HPDE6-E6E7 (cell line): ENCODE measurements at regions not wholly inside any gene's neighbourhood (a gene's known extent, or its start where the extent isn't known, plus 50 kb on each side); places are given as distances from the start of the nearest gene placed in this dataset.
A peak's percentile ranks its signal among the peaks of the same experiment; 100 is the strongest.

ENCODE experiments used
- DNase-seq: peaks from one replicate; pipeline ENCODE4 v3.0.0; 2011; ENCODE audit warnings: missing footprints; ENCODE audit errors: extremely low spot score

DNA sequence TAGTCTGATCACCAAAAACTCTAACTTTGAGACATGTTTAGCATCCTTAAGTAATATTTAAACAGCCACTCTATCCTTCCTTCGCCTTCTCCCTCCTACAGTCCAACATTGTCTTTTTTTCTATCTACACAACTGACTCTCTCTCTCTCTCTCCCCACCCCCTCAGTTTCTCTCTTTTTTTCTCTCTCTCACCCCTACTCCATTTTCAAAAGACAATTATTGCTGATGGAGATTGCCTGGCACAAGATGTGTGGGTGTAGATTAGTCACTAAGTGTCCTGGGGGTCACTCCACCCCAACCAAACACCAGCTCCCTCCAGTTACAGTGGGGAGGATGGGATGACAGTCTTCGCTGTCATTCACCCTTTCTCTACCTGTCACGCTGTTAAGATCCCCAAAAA lies 94.5 kb upstream of the NFIA start:
- no peak for DNase-seq

DNA sequence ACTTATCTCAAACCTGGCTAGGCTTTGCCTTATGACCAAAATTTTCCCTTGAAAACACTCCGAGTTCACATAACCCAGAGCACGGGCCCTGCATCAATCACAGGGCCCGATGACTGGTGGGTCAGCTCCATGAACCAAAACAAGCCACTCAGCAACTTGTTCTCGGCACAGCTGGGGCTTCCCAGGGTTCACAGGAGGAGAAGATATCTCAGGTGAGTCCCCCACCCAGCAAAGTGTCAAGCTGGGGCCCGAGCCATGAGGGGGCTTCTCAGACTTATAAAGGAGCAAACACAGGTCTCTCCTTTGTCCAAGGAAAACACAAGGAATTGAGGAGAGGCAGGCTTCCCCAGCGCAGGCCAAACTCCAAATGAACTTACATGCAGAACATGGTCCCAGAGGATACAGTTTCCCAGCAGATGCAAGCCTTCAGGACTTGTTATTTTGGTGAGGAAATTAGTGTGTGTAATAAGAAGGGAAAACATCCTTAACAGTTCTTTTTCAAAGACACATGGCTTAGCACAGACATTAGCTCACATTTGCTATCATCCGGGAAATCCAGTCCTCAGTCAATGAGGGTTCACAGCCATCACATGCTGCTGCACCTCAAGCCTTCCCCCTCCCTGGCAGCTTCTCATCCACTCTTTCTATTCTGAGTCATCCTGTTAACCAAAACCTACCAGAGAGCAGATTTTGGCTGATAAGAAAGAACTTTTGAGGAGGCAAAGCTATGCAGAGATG lies 98.1 kb upstream of the NFIA start:
- DNase-seq = no peak

DNA sequence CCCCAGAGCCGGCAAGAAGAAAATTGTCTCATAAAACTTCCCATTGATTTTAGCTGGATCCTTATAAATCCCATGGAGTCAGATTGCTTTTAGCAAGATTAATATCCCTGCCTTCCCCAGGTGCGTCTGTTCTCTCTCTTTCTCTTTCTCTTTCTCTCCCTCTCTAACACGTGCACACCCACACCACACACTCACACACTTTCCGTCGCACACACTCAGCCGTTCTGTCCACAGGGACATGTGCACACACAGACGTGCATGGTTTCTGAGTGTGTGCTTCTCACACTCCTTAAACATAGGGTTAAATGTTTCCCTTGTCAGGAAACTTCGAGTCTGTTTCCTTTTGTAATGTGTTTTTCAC lies 98.7 kb upstream of the NFIA start:
- no peak for DNase-seq

DNA sequence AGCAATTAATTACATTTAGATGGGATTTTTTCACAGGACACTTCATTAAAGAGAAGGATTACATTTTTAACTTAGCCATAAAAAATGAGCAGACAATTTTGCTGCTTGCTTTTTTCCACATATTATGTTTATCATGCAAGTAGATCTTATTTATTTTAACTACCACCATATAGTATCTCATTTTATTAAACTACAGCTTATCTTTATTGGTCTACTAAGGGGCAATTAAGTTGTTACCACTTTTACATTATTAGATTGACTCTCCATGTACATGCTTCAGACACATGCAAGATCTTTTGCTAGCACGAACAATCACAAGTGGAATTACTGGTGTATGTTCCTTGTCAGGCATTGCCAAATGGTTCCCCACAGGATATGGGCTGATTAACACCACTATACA lies 99.8 kb upstream of the NFIA start:
- DNase-seq = no peak

DNA sequence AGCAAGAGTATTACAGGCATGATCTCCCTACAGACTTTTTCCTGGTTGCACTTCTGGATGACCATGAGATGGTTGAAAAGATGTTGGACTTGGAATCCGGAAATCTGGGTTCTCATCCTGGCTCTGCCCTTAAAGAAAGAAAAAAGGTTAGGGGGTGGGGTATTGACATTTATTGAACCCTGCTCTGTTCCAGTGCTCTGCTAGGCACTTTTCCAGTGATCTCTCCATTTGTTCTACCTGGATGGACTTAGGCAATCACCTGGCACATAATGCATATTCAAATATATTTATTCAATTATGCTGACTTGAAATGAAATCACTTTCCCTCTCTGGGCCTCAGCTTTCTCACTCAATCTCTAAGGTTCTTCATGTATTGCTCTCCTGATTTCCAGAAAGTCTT lies 101.0 kb upstream of the NFIA start:
- DNase-seq = no peak

DNA sequence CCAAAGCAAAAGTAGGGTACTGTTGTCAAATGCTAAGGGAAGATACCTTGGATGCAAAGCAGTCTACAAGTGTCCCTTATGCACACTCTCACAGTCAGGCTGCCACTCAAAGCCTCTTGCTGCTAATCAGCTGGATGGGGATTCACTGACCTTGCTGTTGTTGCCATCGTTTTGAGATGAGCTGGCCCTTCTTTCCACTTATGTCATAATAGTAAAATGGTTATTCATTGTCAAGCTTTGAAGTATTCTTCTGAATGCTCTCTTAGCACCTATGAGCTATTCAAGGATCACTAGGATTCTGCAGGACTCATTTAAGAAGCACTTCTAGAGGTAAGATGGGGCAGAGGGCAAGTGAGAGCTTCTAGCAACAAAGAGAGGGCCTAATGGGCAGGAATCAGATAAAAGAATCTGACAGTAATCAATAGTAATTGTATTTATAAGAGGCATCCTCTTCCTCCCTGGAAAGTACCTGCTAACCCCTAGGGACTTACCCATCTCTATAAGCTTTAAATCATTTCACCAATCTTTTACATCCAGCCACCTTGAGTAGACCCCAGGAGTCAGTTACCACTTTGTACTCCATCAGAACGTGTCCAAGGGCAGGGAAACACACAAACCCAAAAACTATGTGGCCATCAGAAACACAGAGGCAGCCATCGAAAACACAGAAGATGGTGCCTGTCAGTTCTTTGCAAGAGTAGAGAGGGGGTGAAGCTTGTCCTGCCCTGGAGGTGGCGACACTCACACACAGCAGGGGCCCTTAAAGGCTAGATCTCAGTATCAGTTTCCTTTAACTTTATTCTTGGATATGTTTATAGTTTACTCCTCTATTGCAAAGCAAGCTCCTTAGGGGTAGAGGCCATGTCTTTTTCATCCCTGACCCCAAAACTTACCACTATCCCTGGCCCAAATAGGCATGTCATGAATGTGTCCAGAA lies 103.7 kb upstream of the NFIA start:
- DNase-seq = peak; percentile 64

DNA sequence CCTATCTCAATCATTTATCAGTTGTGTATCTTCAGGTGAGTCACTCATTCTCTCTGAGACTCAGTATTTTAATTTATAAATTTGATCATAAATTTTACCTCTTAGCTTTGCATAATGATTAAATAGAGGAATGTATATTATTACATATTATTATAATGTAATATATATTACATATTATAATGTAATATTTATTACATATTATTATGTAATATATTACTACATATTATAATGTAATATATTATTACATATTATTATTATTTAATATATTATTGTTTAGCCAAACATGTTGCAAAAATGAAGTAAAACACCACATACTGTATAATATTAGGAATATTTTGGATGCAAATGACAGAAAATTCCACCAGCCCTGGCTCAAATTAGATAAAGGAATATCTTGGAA lies 104.7 kb upstream of the NFIA start:
- no peak for DNase-seq

DNA sequence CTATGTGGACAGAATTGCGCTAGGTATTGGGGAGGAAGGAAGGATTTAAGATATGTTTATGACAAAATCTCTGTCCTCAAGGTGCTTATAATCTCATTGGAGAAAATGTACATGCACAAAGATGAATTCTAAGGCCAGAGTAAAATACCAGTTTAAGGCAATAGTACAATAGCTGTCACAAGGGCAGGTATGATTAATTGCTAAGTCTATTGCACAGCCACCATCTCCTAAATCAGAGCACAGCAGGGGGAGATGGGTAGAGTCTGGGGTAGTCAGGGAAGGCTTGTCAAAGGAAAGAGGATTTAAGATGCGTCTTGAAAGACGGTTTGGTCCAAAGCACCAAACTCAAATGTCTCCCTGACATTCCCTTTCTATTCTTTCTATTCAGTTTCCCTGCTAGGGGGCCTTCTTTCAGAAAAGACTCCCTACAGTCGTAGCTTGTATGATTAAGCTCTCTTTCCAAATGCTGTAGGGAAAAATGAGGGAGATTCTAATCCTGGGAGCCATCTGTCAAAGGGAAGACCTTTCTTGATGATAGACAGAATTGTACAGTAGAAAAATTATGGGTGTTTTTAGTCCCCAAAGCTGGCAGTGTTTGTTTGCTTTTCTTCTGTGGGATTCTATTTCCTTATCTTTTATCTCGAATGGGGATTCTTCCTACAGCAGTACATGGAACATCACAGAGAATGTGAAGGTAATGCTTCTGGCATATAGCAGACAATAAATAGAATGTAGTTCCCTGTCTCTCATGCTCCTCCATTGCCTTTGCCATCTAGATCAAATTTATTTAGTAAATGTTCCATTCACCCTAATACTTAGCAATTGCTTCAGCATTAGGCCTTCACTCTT lies 107.6 kb upstream of the NFIA start:
- no peak for DNase-seq

DNA sequence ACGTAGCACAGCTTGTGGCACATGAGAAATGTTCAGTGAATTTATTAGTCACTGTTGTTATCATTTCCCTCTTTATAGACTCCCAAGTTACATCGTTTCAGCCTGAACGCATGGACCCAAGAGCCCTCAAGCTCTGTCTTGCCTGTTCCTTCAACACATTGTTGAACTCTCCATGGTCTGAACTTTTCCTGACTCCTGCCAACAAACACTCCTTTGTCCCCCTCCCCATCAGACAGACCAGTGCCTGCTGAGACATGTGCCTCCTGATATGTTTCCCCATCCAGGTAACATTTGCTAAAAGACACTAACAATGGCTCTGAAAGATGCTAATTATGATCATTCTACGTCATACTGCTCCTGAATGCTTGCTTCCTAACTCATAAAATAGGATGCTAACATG lies 108.7 kb upstream of the NFIA start:
- DNase-seq = no peak

DNA sequence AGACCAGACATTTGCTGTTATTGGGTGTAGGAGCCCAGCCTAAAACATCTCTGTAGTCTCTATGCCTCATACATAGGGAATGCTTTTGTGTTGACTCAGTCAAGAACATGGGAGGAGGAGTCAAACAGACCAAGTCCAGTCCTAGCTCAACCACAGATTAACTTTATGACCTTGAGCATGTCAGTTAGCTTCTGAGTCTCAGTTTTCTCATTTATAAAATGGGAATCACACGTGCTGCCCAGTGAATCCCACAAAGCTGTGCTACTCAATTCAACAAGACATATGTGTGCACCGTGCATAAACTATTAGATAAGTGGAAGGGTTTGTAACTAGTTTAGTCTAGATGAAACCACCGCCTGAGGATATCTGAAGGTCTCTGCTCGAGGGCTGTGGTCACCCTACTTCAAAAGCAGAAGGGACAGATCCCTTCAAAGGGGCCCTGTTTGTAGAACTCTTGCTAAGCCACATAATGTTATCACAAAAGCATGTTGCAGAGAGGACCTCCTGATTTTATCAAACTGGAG lies 109.5 kb upstream of the NFIA start:
- DNase-seq = peak; percentile 40

DNA sequence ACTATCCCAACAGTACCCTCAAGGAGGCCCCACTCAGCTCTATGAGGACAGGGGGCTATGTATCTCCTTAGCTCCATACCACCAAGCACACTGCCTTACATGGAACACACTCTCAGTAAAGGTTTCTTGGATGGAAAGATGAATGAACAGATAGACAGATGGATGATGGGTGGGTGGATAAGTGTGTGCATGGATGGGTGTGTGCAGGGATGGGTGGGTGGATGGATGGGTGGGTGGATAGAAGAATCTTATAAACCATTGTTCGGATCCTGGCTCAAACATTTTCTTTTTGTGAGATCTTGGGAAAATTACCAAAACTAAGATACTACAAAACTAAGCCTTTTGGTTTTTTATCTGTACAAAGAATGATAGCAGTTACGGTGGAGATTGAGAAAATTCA lies 111.0 kb upstream of the NFIA start:
- no peak for DNase-seq

DNA sequence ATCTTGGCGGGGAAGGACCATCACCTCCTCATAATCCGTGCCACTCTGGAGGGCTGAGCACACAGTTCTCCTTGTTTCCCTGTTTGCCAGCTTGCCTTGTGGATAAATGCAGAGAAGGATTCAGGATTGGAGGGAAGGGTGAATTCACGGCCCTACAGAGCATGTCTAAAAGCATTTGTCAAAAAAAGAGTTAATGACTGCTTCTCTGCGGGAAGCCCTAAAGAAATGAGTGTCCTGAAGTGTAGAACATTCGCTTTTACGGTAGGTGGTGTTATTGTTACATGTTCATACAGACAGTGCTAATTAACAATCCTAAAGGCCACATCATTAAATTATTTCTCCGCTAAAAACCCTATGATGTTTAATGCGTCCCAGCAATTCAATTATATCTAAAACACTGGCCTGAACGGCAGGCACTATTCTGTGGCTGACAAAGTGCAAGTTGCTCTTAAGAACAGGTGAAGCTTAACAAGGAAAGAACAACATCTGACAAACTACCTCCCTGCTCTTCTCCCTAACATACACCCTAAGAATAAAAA lies 112.3 kb upstream of the NFIA start:
- DNase-seq = peak; percentile 20

DNA sequence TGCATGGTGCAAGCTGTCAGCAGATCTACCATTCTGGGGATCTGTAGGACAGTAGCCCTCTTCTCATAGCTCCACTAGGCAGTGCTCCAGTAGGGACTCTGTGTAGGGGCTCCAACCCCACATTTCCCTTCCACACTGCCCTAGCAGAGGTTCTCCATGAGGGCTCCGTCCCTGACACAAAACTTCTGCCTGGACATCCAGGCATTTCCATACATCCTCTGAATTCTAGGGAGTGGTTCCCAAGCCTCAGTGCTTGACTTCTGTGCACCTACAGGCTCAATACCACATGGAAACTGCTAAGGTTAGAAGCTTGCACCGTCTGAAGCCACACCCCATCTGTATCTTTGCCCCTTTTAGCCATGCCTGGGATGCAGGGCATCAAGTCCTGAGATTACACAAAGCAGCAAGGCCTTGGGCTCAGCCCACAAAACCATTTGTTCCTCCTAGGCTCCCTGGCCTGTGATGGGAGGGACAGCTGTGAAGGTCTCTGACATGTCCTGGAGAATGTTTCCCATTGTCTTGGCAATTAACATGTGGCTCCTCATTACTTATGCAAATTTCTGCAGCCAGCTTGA lies 117.0 kb upstream of the NFIA start:
- no peak for DNase-seq

DNA sequence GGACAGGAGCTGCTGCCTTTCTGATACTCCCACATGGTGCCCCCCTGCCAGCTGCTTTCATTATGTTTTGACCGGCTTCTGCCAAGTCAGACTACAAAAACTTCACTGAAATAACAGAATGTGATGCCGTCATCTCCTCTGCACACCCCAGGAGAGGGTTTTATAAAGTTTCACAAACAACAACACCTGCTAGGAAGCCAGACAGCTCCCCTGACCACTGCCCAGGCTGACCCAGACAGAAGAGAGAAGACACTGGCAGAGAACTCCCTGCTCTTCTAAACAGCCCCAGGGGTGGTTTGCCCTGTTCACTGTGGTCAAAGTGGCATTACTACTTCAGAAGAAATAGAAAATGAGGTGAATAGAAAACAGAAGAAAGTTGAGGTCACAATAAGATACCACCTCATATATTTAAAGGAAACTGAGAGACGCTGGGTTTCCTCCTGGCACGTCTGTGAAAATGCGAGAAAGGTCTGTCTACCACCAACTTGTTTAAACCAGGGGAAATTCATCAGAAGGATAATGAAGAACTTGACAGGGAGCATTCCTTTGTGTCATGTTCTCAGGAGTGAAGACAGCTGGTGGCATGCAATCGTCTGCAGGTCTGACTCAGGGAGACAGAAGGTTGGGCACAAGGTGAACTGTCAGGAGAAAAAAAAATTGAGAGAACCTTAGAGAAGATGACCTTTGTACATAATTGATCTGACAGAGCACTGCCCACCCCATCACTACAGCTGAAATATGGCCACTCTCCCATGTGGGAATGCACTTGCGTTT lies 119.0 kb upstream of the NFIA start:
- DNase-seq = no peak

DNA sequence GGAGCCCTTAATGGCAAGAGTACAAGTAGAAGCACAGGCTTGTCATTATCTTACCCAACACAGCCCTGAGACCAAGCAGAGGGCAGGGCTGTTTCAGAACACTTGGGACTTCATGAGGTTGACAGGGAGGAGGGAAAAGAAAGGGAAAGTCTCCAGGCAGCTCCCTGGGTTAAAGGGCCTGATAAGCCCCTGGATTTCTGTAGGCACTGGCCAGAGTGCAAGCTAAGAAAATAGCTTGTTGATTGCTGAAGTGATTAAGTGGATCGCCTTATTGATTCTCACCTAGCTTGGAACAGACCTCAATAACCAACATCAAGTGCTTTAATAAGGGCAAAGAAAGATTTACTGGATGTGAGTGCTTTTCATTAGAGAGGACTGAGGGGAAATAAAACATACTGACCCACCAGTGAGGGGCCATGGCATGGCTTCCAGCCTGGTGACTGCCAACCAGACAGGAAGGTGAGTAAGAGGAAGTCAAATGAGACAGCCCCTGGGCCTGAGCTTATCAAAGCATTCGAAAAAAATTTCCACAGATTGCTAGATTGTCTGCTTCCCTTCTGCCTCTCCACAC lies 121.4 kb upstream of the NFIA start:
- no peak for DNase-seq

DNA sequence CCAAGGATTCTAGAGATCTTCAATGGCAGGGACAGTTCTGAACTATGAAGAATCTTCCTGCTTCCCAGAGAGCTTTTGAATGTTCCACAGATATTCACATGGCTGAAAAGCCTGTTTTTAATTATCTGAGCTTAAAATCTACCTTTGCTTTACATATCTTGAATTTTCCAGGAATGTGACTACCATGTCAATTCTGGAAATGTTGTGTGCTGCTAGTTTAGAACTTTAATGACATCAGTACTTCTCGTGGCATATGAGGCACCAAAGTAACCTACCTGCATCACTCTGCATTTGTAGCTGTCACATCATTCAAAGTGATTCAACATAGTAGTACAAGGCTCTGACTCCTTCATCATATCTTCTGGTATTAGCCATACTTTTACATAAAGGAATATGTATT lies 122.7 kb upstream of the NFIA start:
- DNase-seq = no peak

DNA sequence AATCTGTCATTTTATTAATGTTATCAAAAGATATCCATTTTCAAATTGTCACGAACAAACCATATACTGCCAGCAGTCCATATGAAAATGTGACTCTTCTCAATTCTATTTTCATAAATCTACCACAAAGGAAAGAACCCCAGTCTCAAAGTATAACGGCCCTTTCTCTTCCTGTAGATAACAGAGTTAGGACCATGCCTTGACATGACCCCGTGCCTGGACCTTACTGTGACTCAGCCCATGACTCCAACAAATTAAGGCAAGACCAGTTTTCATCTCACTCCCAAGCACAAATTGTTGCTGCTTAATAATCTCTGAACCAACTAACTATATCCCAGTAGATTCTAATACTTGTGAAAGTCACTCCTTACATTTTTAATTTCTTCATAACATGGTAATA lies 124.4 kb upstream of the NFIA start:
- no peak for DNase-seq

DNA sequence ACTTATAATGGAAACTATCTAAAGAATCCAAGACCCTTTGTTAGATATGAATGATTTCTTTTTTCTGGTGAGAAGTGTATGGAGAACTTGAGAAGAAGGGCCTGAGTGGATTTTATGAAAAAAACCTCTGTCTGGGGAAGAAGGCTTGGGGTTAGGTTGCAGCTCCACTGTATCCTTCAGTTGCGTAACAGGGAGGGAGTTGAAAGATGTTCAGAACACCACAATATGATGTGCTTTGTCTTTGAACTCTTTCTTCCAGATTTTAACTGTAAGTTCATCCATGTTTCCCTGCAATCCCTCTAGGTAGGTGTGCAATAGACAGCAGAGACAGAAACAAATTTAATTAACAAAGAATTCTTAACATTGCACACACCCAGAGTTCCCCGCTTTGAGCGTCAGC lies 125.8 kb upstream of the NFIA start:
- DNase-seq = no peak

DNA sequence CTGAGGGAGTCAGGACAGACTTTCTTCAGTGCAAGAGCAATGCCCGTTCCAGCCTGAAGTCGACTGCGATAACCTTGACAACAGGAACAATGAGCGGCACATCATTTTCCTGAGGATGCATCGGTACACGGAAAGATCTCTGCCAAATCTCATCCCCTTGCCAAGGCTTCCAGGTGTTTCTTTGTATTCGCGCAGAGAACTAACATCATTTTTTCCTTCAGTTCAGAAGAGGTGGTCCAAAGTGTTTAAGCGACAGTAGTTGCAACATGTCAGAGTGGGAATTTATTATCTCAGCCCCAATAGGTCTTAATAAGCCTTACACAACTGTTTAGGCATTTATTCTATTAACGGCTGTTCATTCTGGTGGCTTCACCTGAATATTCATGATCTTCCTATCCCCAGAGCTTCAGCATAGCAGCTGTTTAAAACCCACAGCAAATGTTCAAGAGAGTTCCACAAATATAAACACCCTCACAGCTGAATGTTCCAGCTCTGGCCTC lies 129.7 kb upstream of the NFIA start:
- DNase-seq = no peak
